ENCODE measurements at regions not wholly inside any gene's neighbourhood (a gene's known extent, or its start where the extent isn't known, plus 50 kb on each side); places are given as distances from the start of the nearest gene placed in this dataset.

GRCh38 chr4:136198358-136198757, 1333.9 kb downstream of the PCDH18 start:
- Histone ChIP-seq H3K27ac (ENCODE audit: low read length in 2 of 2) (no peak overlapping the region), H3K9me3 (ENCODE audit: control extremely low read depth in 1 of 3, control insufficient read depth in 2 of 3, insufficient read depth in 1 of 3, low read length in 2 of 3) (peaks cover 0 to 11% (median 0%) of the 10 kb centered on the region in 3 donors), H3K27me3 (replicated peaks in 1 of 4; ENCODE audit: control extremely low read depth in 1 of 4, control insufficient read depth in 3 of 4, insufficient read depth in 4 of 4, low read length in 3 of 4) (no peaks in the 10 kb centered on the region), H3K79me2 (ENCODE audit: control insufficient read depth, insufficient read depth, low read length) (no peaks in the 10 kb centered on the region), H2AFZ (ENCODE audit: insufficient read depth, low read depth, low read length, poor library complexity, severe bottlenecking) (no peak overlapping the region), H3K9ac (ENCODE audit: low read length) (no peak overlapping the region), H3K4me1 (ENCODE audit: control insufficient read depth in 2 of 2, insufficient read depth in 2 of 2, low read length in 2 of 2) (no peaks in the 10 kb centered on the region), H3K4me2 (replicated peaks; ENCODE audit: low read depth, low read length, poor library complexity, severe bottlenecking) (no peak overlapping the region), H4K20me1 (ENCODE audit: control insufficient read depth, insufficient read depth, low read length, poor library complexity, severe bottlenecking) (no peaks in the 10 kb centered on the region), H3K4me3 (ENCODE audit: control extremely low read depth in 1 of 5, extremely low read depth in 1 of 5, insufficient read depth in 1 of 5, low read depth in 2 of 5, low read length in 4 of 5) (no peak overlapping the region), H3K36me3 (replicated peaks in 1 of 2; ENCODE audit: control extremely low read depth in 1 of 2, control insufficient read depth in 1 of 2, extremely low read depth in 1 of 2, insufficient read depth in 2 of 2, low read length in 1 of 2) (no peaks in the 10 kb centered on the region)
- WGBS (ENCODE audit: insufficient coverage) = no CpG with 5 or more reads among the region's 1 CpG
- Mint-ChIP-seq H3K27me3 (no peaks in the 10 kb centered on the region), H3K4me1 (no peaks in the 10 kb centered on the region), H3K4me3 (no peak overlapping the region), H3K9me3 (ENCODE audit: insufficient read depth) (no peaks in the 10 kb centered on the region), H3K27ac (no peak overlapping the region)
- no peak for ATAC-seq (ENCODE audit: low read depth)
- intact Hi-C loops (cut with micrococcal nuclease) = no loop called here
- CTCF ChIA-PET = no interaction called here
- TF ChIP-seq CTCF (IDR thresholded peaks at IDR 0.05) = no peak
- no peak for TF ChIP-seq EZH2 (IDR thresholded peaks at IDR 0.05; ENCODE audit: borderline replicate concordance, insufficient read depth, low read depth, low read length, poor library complexity, severe bottlenecking)
- POLR2A ChIA-PET = no interaction called here
- DNase-seq = no peak

- Histone ChIP-seq H3K4me2 (replicated peaks; ENCODE audit: low read depth, low read length, poor library complexity, severe bottlenecking) (no peak overlapping the region), H2AFZ (ENCODE audit: insufficient read depth, low read depth, low read length, poor library complexity, severe bottlenecking) (no peak overlapping the region), H4K20me1 (ENCODE audit: control insufficient read depth, insufficient read depth, low read length, poor library complexity, severe bottlenecking) (no peaks in the 10 kb centered on the region), H3K27me3 (replicated peaks in 1 of 4; ENCODE audit: control extremely low read depth in 1 of 4, control insufficient read depth in 3 of 4, insufficient read depth in 4 of 4, low read length in 3 of 4) (no peaks in the 10 kb centered on the region), H3K4me1 (ENCODE audit: control insufficient read depth in 2 of 2, insufficient read depth in 2 of 2, low read length in 2 of 2) (no peaks in the 10 kb centered on the region), H3K4me3 (ENCODE audit: control extremely low read depth in 1 of 5, extremely low read depth in 1 of 5, insufficient read depth in 1 of 5, low read depth in 2 of 5, low read length in 4 of 5) (no peak overlapping the region), H3K9me3 (ENCODE audit: control extremely low read depth in 1 of 3, control insufficient read depth in 2 of 3, insufficient read depth in 1 of 3, low read length in 2 of 3) (peaks cover 0 to 5% (median 0%) of the 10 kb centered on the region in 3 donors), H3K27ac (ENCODE audit: low read length in 2 of 2) (no peak overlapping the region), H3K9ac (ENCODE audit: low read length) (no peak overlapping the region), H3K79me2 (ENCODE audit: control insufficient read depth, insufficient read depth, low read length) (no peaks in the 10 kb centered on the region), H3K36me3 (replicated peaks in 1 of 2; ENCODE audit: control extremely low read depth in 1 of 2, control insufficient read depth in 1 of 2, extremely low read depth in 1 of 2, insufficient read depth in 2 of 2, low read length in 1 of 2) (no peaks in the 10 kb centered on the region)
- CTCF ChIA-PET = no interaction called here
- DNase-seq (no peak), ATAC-seq (ENCODE audit: low read depth) (no peak)
- intact Hi-C loops (cut with micrococcal nuclease) = no loop called here
- Mint-ChIP-seq H3K4me3 (no peak overlapping the region), H3K9me3 (ENCODE audit: insufficient read depth) (peaks cover 4% of the 10 kb centered on the region), H3K27ac (no peak overlapping the region), H3K4me1 (no peaks in the 10 kb centered on the region), H3K27me3 (no peaks in the 10 kb centered on the region)
- WGBS (ENCODE audit: insufficient coverage) = 100% methylated on average over 1 of the region's 2 CpGs
- TF ChIP-seq CTCF (IDR thresholded peaks at IDR 0.05) (no peak), EZH2 (IDR thresholded peaks at IDR 0.05; ENCODE audit: borderline replicate concordance, insufficient read depth, low read depth, low read length, poor library complexity, severe bottlenecking) (no peak)
- POLR2A ChIA-PET = no interaction called here
Measured at GRCh38 chr4:136194962-136195361, 1337.3 kb downstream of the PCDH18 start.
